Astrocyte (in vitro differentiated cells and primary cell): ENCODE measurements at regions not wholly inside any gene's neighbourhood (a gene's known extent, or its start where the extent isn't known, plus 50 kb on each side); places are given as distances from the start of the nearest gene placed in this dataset.

Experiments used
- CTCF ChIP-seq: IDR thresholded peaks from 2 replicates; pipeline ENCODE4 v1.5.1; 2011; ENCODE audit warnings: low read depth, mild to moderate bottlenecking, inconsistent platforms, low read length, moderate library complexity; ENCODE audit not compliant: insufficient read depth
- EZH2 ChIP-seq: IDR thresholded peaks from 2 replicates; pipeline ENCODE4 v1.6.1; 2012; ENCODE audit warnings: mild to moderate bottlenecking, low read length, inconsistent platforms; ENCODE audit not compliant: insufficient read depth

DNA sequence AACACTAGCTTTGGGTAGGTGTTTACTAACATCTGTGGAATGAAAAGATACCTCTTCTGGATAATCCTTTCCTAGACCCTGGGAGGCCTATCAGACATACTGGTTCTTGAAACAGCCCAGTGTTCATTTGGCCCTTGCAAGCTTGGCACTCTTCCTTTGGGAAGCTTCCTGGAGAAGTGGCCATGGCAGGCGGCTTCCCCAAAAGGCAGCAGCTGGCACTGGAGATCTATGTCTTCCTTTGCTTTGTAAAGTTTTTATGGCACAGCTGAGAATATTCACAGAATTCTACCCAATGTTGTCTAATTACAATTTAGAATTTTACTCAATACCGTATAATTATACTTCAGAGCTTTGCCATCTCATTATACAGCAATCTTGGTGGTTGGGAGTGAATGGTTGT lies 199.2 kb upstream of the C11orf87 start:
- TF ChIP-seq CTCF: no peak
- TF ChIP-seq EZH2: no peak
